Endodermal cell (in vitro differentiated cells): ENCODE measurements at regions not wholly inside any gene's neighbourhood (a gene's known extent, or its start where the extent isn't known, plus 50 kb on each side); places are given as distances from the start of the nearest gene placed in this dataset.

ENCODE experiments used
- DNase-seq: peaks from one replicate; pipeline ENCODE4 v3.0.0-alpha.2; 2017
- H3K27ac ChIP-seq: 2 replicates; pipeline ENCODE4 v1.5.1; 2013; ENCODE audit warnings: mild to moderate bottlenecking, low read depth, low read length, moderate library complexity
- H3K27me3 ChIP-seq: 2 replicates; pipeline ENCODE4 v1.6.1; 2013; ENCODE audit warnings: mild to moderate bottlenecking, low read length, moderate library complexity; ENCODE audit not compliant: insufficient read depth, control insufficient read depth, poor library complexity, severe bottlenecking
- H3K36me3 ChIP-seq: 2 replicates; pipeline ENCODE4 v1.7.0; 2013; ENCODE audit warnings: mild to moderate bottlenecking, low read length, moderate library complexity; ENCODE audit not compliant: control insufficient read depth, insufficient read depth
- H3K4me1 ChIP-seq: one replicate; pipeline ENCODE4 v1.7.0; 2013; ENCODE audit warnings: low read length; ENCODE audit not compliant: control insufficient read depth, insufficient read depth
- H3K4me3 ChIP-seq: 2 replicates; pipeline ENCODE4 v1.5.1; 2013; ENCODE audit warnings: mild to moderate bottlenecking, low read length, moderate library complexity
- H3K9ac ChIP-seq: 2 replicates; pipeline ENCODE4 v1.6.1; 2013; ENCODE audit warnings: mild to moderate bottlenecking, low read length, moderate library complexity; ENCODE audit not compliant: poor library complexity, severe bottlenecking; ENCODE audit errors: extremely low read depth
- H3K9me3 ChIP-seq: 2 replicates; pipeline ENCODE4 v1.6.1; 2013; ENCODE audit warnings: mild to moderate bottlenecking, low read length, moderate library complexity; ENCODE audit not compliant: control insufficient read depth
- H3K27ac Mint-ChIP-seq: 2 replicates; pipeline ENCODE4 v1.8.0; 2020; ENCODE audit warnings: mixed read lengths
- H3K27me3 Mint-ChIP-seq: 2 replicates; pipeline ENCODE4 v1.8.0; 2021; ENCODE audit warnings: mild to moderate bottlenecking, mixed read lengths; ENCODE audit not compliant: insufficient read depth
- H3K36me3 Mint-ChIP-seq: 2 replicates; pipeline ENCODE4 v1.8.0; 2020; ENCODE audit warnings: low read depth, mixed read lengths
- H3K4me1 Mint-ChIP-seq: 2 replicates; pipeline ENCODE4 v1.8.0; 2020; ENCODE audit warnings: mixed read lengths
- H3K4me3 Mint-ChIP-seq: 2 replicates; pipeline ENCODE4 v1.8.0; 2020; ENCODE audit warnings: mild to moderate bottlenecking, moderate library complexity, mixed read lengths
- H3K9me3 Mint-ChIP-seq: 2 replicates; pipeline ENCODE4 v1.8.0; 2020; ENCODE audit warnings: mild to moderate bottlenecking, mixed read lengths
- WGBS, 2 experiments: methylation state at CpG; one replicate each; pipeline versions ENCODE4 v1.1.5 to v1.1.7; 2013; ENCODE audit warnings: missing lambda C conversion rate in 2 of 2, mixed read lengths in 1 of 2; ENCODE audit not compliant: insufficient coverage in 1 of 2, insufficient read length in 1 of 2; 5-methylcytosine and 5-hydroxymethylcytosine counted together
- TF ChIP-seq, protein P1 (sequence below): fragments of 200-600 bp; sonication (generic); conservative IDR thresholded peaks from 2 replicates; pipeline ENCODE4 v1.5.0; 2021; ENCODE audit warnings: antibody characterized with exemption, mild to moderate bottlenecking

GRCh38 chr6:80553071-80553740 is 446.7 kb downstream of the BCKDHB start:
- Mint-ChIP-seq H3K27ac (no peak overlapping the region), H3K4me1 (peaks cover 6% of the 10 kb centered on the region), H3K9me3 (peaks cover 19% of the 10 kb centered on the region), H3K36me3 (no peaks in the 10 kb centered on the region), H3K27me3 (no peaks in the 10 kb centered on the region), H3K4me3 (no peak overlapping the region)
- WGBS, 2 experiments, result 58 to 83% methylated on average over 5 of the region's 5 CpGs
- Histone ChIP-seq H3K4me1 (no peaks in the 10 kb centered on the region), H3K27me3 (no peaks in the 10 kb centered on the region), H3K36me3 (no peaks in the 10 kb centered on the region), H3K9me3 (peaks cover 22% of the 10 kb centered on the region), H3K9ac (no peak overlapping the region), H3K4me3 (no peak overlapping the region), H3K27ac (peak overlapping the region; percentile 88)
- no peak for DNase-seq
- TF ChIP-seq, protein P1, sequence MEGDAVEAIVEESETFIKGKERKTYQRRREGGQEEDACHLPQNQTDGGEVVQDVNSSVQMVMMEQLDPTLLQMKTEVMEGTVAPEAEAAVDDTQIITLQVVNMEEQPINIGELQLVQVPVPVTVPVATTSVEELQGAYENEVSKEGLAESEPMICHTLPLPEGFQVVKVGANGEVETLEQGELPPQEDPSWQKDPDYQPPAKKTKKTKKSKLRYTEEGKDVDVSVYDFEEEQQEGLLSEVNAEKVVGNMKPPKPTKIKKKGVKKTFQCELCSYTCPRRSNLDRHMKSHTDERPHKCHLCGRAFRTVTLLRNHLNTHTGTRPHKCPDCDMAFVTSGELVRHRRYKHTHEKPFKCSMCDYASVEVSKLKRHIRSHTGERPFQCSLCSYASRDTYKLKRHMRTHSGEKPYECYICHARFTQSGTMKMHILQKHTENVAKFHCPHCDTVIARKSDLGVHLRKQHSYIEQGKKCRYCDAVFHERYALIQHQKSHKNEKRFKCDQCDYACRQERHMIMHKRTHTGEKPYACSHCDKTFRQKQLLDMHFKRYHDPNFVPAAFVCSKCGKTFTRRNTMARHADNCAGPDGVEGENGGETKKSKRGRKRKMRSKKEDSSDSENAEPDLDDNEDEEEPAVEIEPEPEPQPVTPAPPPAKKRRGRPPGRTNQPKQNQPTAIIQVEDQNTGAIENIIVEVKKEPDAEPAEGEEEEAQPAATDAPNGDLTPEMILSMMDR, result no peak

DNA sequence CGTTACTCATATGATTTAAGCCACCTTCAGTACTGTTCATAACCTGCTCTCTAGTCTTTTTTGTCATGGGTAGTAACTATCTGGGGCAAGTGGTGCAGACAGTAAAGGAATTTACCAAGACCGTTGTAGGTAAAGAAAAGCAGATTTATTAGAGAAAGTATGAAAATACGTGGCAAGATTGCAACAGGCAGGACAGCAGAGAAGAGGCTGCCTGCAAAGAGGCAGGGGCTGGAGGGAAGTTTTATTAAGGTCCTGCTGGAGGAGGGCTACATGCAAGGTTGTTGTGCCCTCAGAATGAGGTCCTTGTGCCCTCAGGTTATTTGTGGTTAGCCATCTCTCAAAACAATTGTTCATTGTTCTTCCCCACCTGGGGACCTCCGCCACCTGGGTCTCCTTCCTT is 444.3 kb downstream of the BCKDHB start:
- H3K36me3 Mint-ChIP-seq, result no peaks in the 10 kb centered on the region
- no peak for DNase-seq
- TF ChIP-seq, protein P1, result no peak
- Histone ChIP-seq H3K9ac (no peak overlapping the region), H3K36me3 (no peaks in the 10 kb centered on the region), H3K27me3 (no peaks in the 10 kb centered on the region), H3K9me3 (peaks cover 22% of the 10 kb centered on the region), H3K27ac (no peak overlapping the region), H3K4me1 (no peaks in the 10 kb centered on the region), H3K4me3 (peak overlapping the region; percentile 54)
- WGBS, 2 experiments, result 83 to 87% methylated on average over 2 to 4 of the region's 4 CpGs
- peaks cover 19% of the 10 kb centered on the region for H3K9me3 Mint-ChIP-seq
- H3K27ac Mint-ChIP-seq, result no peak overlapping the region
- H3K27me3 Mint-ChIP-seq, result no peaks in the 10 kb centered on the region
- H3K4me3 Mint-ChIP-seq, result no peak overlapping the region
- peaks cover 6% of the 10 kb centered on the region for H3K4me1 Mint-ChIP-seq

DNA sequence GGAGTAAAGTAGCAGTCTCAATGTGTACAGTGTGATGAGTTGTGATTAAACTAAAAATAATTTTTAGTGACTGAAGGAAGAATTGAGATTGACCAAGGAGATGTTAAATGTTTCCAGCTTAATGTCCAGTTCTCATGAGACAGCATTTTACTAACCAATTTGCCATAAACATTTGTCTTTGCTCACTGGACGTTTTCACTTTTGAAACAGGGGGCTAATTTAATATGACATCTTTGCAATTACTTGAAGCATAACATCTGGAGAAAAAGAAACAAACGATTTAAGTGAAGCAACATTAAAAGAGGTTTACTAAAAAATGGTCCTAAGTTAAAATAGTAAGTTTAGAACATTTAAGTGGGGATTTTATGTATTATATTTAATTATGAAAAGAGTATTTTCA is 443.8 kb downstream of the BCKDHB start:
- H3K27ac Mint-ChIP-seq, result no peak overlapping the region
- Histone ChIP-seq H3K9ac (no peak overlapping the region), H3K9me3 (peaks cover 22% of the 10 kb centered on the region), H3K4me3 (no peak overlapping the region), H3K36me3 (no peaks in the 10 kb centered on the region), H3K27me3 (no peaks in the 10 kb centered on the region), H3K4me1 (no peaks in the 10 kb centered on the region), H3K27ac (no peak overlapping the region)
- 92% methylated on average over 2 of the region's 2 CpGs; no CpG with 5 or more reads in 1 of the 2 experiments for WGBS, 2 experiments
- H3K9me3 Mint-ChIP-seq, result peaks cover 19% of the 10 kb centered on the region
- H3K27me3 Mint-ChIP-seq, result no peaks in the 10 kb centered on the region
- no peak overlapping the region for H3K4me3 Mint-ChIP-seq
- no peak for DNase-seq
- peaks cover 6% of the 10 kb centered on the region for H3K4me1 Mint-ChIP-seq
- H3K36me3 Mint-ChIP-seq, result no peaks in the 10 kb centered on the region
- TF ChIP-seq, protein P1, result no peak
